ENCODE measurements at regions not wholly inside any gene's neighbourhood (a gene's known extent, or its start where the extent isn't known, plus 50 kb on each side); places are given as distances from the start of the nearest gene placed in this dataset.
A peak's percentile ranks its signal among the peaks of the same experiment; 100 is the strongest.

DNA sequence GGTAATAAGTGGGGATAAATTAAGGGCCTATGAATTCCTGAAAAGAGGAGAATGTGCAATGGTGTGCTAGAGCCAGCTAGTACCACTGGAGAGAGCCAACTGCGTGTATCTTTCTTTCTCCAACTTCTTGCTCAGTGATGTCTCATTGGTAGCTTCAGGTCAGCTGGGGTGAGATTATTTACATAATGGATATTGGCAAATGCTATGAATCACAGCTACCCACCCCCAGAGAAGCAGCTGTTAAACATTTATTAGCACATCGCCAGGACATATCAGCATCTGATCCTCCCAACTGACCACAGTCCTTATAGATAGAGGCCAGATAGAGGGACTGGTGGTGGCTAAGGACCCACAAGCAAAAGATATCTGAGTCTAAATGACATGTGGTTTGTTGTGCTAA lies 421.3 kb downstream of the ACTL7B start:
- no peak overlapping the region for H3K4me2 ChIP-seq (ENCODE audit: low read depth, low read length)
- no peak overlapping the region for H2BK15ac ChIP-seq (ENCODE audit: low read depth, low read length)
- TF ChIP-seq FOS (IDR thresholded peaks at IDR 0.05; ENCODE audit: low read depth, low read length): no peak
- TF ChIP-seq CEBPB (IDR thresholded peaks at IDR 0.05; ENCODE audit: low read depth, low read length): 0 out of 2 replicates have a peak, but pooled peaks have one; percentile 2
- peak; percentile 79 for TF ChIP-seq USF2 (IDR thresholded peaks at IDR 0.05; ENCODE audit: low read depth, low read length)
- TF ChIP-seq RCOR1 (IDR thresholded peaks at IDR 0.05; ENCODE audit: insufficient replicate concordance, low read length): no peak
- no peak for TF ChIP-seq NFE2L2 (IDR thresholded peaks at IDR 0.05; ENCODE audit: low read depth, low read length)
- ATAC-seq (ENCODE audit: low read depth) (peak; percentile 64), DNase-seq (peak; percentile 49)
- H3K79me1 ChIP-seq (ENCODE audit: low read depth in 1 of 2, low read length in 2 of 2): no peaks in the 10 kb centered on the region
- no peaks in the 10 kb centered on the region for H3K27me3 ChIP-seq (ENCODE audit: control insufficient read depth, insufficient read depth, low read length)
- H4K5ac ChIP-seq (ENCODE audit: low read depth, low read length): no peak overlapping the region
- H4K20me1 ChIP-seq (ENCODE audit: insufficient read depth, low read length): no peaks in the 10 kb centered on the region
- WGBS, 2 experiments (ENCODE audit: extremely low coverage in 2 of 2, insufficient read length in 1 of 2): no CpG with 5 or more reads among the region's 2 CpGs
- no peak overlapping the region for H2AK5ac ChIP-seq (ENCODE audit: low read depth, low read length)
- no peak overlapping the region for H2BK120ac ChIP-seq (ENCODE audit: low read depth, low read length)
- H3K56ac ChIP-seq (ENCODE audit: extremely low read depth, insufficient read depth, low read length): no peak overlapping the region
- intact Hi-C loops (cut with micrococcal nuclease): no loop called here
- no peak overlapping the region for H3K4ac ChIP-seq (ENCODE audit: low read depth, low read length)
- H2AFZ ChIP-seq (replicated peaks; ENCODE audit: low read length, poor library complexity): no peak overlapping the region
- H3K9ac ChIP-seq (ENCODE audit: low read depth, low read length): no peak overlapping the region
- dilution Hi-C loops (cut with HindIII; ENCODE audit: low sequenced_read_pairs, unreplicated experiment): no loop called here
- no peaks in the 10 kb centered on the region for H3K36me3 ChIP-seq (ENCODE audit: control insufficient read depth, insufficient read depth, low read length)
- H4K8ac ChIP-seq (ENCODE audit: low read depth in 2 of 2, low read length in 2 of 2): no peak overlapping the region
- peaks cover 3% of the 10 kb centered on the region; the same call in 1 of the 2 replicates for H3K9me3 ChIP-seq (ENCODE audit: control insufficient read depth, insufficient read depth, low read length)
- H2BK5ac ChIP-seq (ENCODE audit: low read depth, low read length, poor library complexity, severe bottlenecking): no peak overlapping the region
- H3K4me3 ChIP-seq (ENCODE audit: insufficient read depth, low read depth, low read length): no peak overlapping the region
- POLR2A ChIA-PET (ENCODE audit: unreplicated experiment): no interaction called here
- no peak overlapping the region for H3K23ac ChIP-seq (ENCODE audit: low read depth, low read length)
- H3K27ac ChIP-seq (ENCODE audit: insufficient read depth, low read length): no peak overlapping the region
- in situ Hi-C loops (cut with MboI; ENCODE audit: low sequenced_read_pairs): no loop called here
- peaks cover 3% of the 10 kb centered on the region for H3K4me1 ChIP-seq (ENCODE audit: control insufficient read depth, insufficient read depth, low read length)
- H3K14ac ChIP-seq (replicated peaks; ENCODE audit: low read depth, low read length): no peak overlapping the region
- H4K91ac ChIP-seq (ENCODE audit: insufficient read depth, low read depth, low read length): no peak overlapping the region
- no peak overlapping the region for H3K18ac ChIP-seq (ENCODE audit: low read depth, low read length)
- no peak overlapping the region for H2AK9ac ChIP-seq (replicated peaks; ENCODE audit: low read depth, low read length, poor library complexity)
- CTCF ChIA-PET: no interaction called here
- no TSS peak for BruUV-seq (replicated peaks)
- no peaks in the 10 kb centered on the region for H3K9me1 ChIP-seq (ENCODE audit: insufficient read depth, low read length)
- no peak overlapping the region for H2BK20ac ChIP-seq (ENCODE audit: low read depth, low read length)
